Neural cell (in vitro differentiated cells): ENCODE measurements at regions not wholly inside any gene's neighbourhood (a gene's known extent, or its start where the extent isn't known, plus 50 kb on each side); places are given as distances from the start of the nearest gene placed in this dataset.

ENCODE experiments used
- H2AFZ ChIP-seq: fragments of 200-600, 300-800 bp; sonication (generic), shearing (Covaris generic); 2 replicates; pipeline ENCODE4 v1.6.0; 2014; ENCODE audit warnings: low read depth, mild to moderate bottlenecking, antibody characterized with exemption, low read length, moderate library complexity
- H3F3A ChIP-seq: fragments of 200-600 bp; shearing (Covaris generic); 2 replicates; pipeline ENCODE4 v1.6.1; 2016; ENCODE audit warnings: mild to moderate bottlenecking, moderate library complexity, mixed read lengths, antibody characterized with exemption, low read length; ENCODE audit not compliant: insufficient read depth, poor library complexity, severe bottlenecking
- H3K27ac ChIP-seq: fragments of 200-600, 300-800 bp; sonication (generic), shearing (Covaris generic); 2 replicates; pipeline ENCODE4 v1.5.1; 2014; ENCODE audit warnings: mild to moderate bottlenecking, low read length, moderate library complexity
- H3K27me3 ChIP-seq: fragments of 300-800, 200-600 bp; sonication (generic), shearing (Covaris generic); 2 replicates; pipeline ENCODE4 v1.6.0; 2014; ENCODE audit warnings: mild to moderate bottlenecking, low read depth, low read length, moderate library complexity; ENCODE audit not compliant: insufficient read depth
- H3K36me3 ChIP-seq: fragments of 300-800, 200-600 bp; sonication (generic), shearing (Covaris generic); 2 replicates; pipeline ENCODE4 v1.5.1; 2014; ENCODE audit warnings: mild to moderate bottlenecking, antibody characterized with exemption, low read length, moderate library complexity; ENCODE audit not compliant: insufficient read depth
- H3K4me2 ChIP-seq: fragments of 300-800, 200-600 bp; sonication (generic), shearing (Covaris generic); 2 replicates; pipeline ENCODE4 v1.6.0; 2014; ENCODE audit warnings: mild to moderate bottlenecking, low read length
- H3K4me3 ChIP-seq: fragments of 300-800, 200-600 bp; sonication (generic), shearing (Covaris generic); 2 replicates; pipeline ENCODE4 v1.5.1; 2014; ENCODE audit warnings: mild to moderate bottlenecking, low read length, moderate library complexity
- H3K79me2 ChIP-seq: fragments of 200-600 bp; shearing (Covaris generic); replicated peaks from 2 replicates; pipeline ENCODE4 v1.6.0; 2014; ENCODE audit warnings: mild to moderate bottlenecking, low read length, moderate library complexity; ENCODE audit not compliant: insufficient read depth
- H3K9ac ChIP-seq: fragments of 300-800, 200-600 bp; sonication (generic), shearing (Covaris generic); 2 replicates; pipeline ENCODE4 v1.6.1; 2016; ENCODE audit warnings: mild to moderate bottlenecking, low read length, mixed read lengths
- H3K9me2 ChIP-seq: fragments of 200-600 bp; shearing (Covaris generic); 2 replicates; pipeline ENCODE4 v1.6.1; 2016; ENCODE audit warnings: mild to moderate bottlenecking, low read length, mixed read lengths; ENCODE audit not compliant: insufficient read depth
- H3K9me3 ChIP-seq: fragments of 200-600, 300-800 bp; sonication (generic), shearing (Covaris generic); 2 replicates; pipeline ENCODE4 v1.6.1; 2016; ENCODE audit warnings: mild to moderate bottlenecking, mixed run types, low read length, moderate library complexity, mixed read lengths
- H4K20me1 ChIP-seq: fragments of 200-600 bp; shearing (Covaris generic); 2 replicates; pipeline ENCODE4 v1.6.1; 2016; ENCODE audit warnings: mild to moderate bottlenecking, mixed run types; ENCODE audit not compliant: insufficient read depth
- CTCF ChIP-seq: fragments of 450-650 bp; IDR thresholded peaks from 2 replicates; pipeline ENCODE4 v1.5.1; 2014; ENCODE audit warnings: antibody characterized with exemption, mild to moderate bottlenecking, moderate library complexity; ENCODE audit not compliant: poor library complexity, severe bottlenecking
- EP300 ChIP-seq: fragments of 450-650 bp; conservative IDR thresholded peaks from 2 replicates; pipeline ENCODE4 v1.6.1; 2014; ENCODE audit warnings: antibody characterized with exemption, mild to moderate bottlenecking, moderate library complexity; ENCODE audit not compliant: poor library complexity, severe bottlenecking
- EZH2 ChIP-seq: fragments of 200-600, 300-800 bp; shearing (Covaris generic), sonication (generic); IDR thresholded peaks from 2 replicates; pipeline ENCODE4 v1.6.1; 2014; ENCODE audit warnings: antibody characterized with exemption, low read length, borderline replicate concordance, mild to moderate bottlenecking; ENCODE audit not compliant: insufficient read depth, poor library complexity, severe bottlenecking
- MXI1 ChIP-seq: fragments of 450-650 bp; conservative IDR thresholded peaks from 2 replicates; pipeline ENCODE4 v1.6.1; 2014; ENCODE audit warnings: antibody characterized with exemption, mild to moderate bottlenecking; ENCODE audit not compliant: poor library complexity, severe bottlenecking
- POLR2AphosphoS5 ChIP-seq: IDR thresholded peaks from 2 replicates; pipeline ENCODE4 v1.6.1; 2012
- RAD21 ChIP-seq: fragments of 450-650 bp; conservative IDR thresholded peaks from 2 replicates; pipeline ENCODE4 v1.6.1; 2014; ENCODE audit warnings: antibody characterized with exemption, mild to moderate bottlenecking, moderate library complexity
- REST ChIP-seq: IDR thresholded peaks from 2 replicates; pipeline ENCODE4 v1.6.1; 2012; ENCODE audit warnings: borderline replicate concordance
- SMC3 ChIP-seq: fragments of 450-650 bp; conservative IDR thresholded peaks from 2 replicates; pipeline ENCODE4 v1.6.1; 2014; ENCODE audit warnings: antibody characterized with exemption, mild to moderate bottlenecking, moderate library complexity; ENCODE audit not compliant: poor library complexity
- TAF1 ChIP-seq: IDR thresholded peaks from 2 replicates; pipeline ENCODE4 v1.6.1; 2012; ENCODE audit warnings: low read depth

- H3K4me2 ChIP-seq: no peak overlapping the region
Observed at GRCh38 chr6:128723667-128724066, 159.3 kb upstream of the LAMA2 start.

GRCh38 chr6:128720891-128721290 lies 162.0 kb upstream of the LAMA2 start:
- Histone ChIP-seq H2AFZ (no peak overlapping the region), H3K9ac (no peak overlapping the region), H3K27ac (no peak overlapping the region), H4K20me1 (no peaks in the 10 kb centered on the region), H3K36me3 (no peaks in the 10 kb centered on the region), H3F3A (no peaks in the 10 kb centered on the region), H3K4me3 (no peak overlapping the region), H3K9me2 (no peaks in the 10 kb centered on the region), H3K79me2 (no peaks in the 10 kb centered on the region), H3K9me3 (no peaks in the 10 kb centered on the region), H3K27me3 (no peaks in the 10 kb centered on the region), H3K4me2 (no peak overlapping the region)
- no peak for TF ChIP-seq EP300

More at GRCh38 chr6:128723667-128724066, 159.3 kb upstream of the LAMA2 start:
- Histone ChIP-seq H3K27ac (no peak overlapping the region), H3K4me3 (no peak overlapping the region), H3K9me2 (no peaks in the 10 kb centered on the region), H4K20me1 (no peaks in the 10 kb centered on the region), H3K79me2 (no peaks in the 10 kb centered on the region), H3F3A (no peaks in the 10 kb centered on the region), H3K36me3 (no peaks in the 10 kb centered on the region), H3K9ac (no peak overlapping the region), H3K9me3 (no peaks in the 10 kb centered on the region), H3K27me3 (no peaks in the 10 kb centered on the region), H2AFZ (no peak overlapping the region)
- TF ChIP-seq RAD21: no peak
- no peak for TF ChIP-seq MXI1
- no peak for TF ChIP-seq POLR2AphosphoS5
- no peak for TF ChIP-seq EZH2
- no peak for TF ChIP-seq TAF1
- no peak for TF ChIP-seq REST
- no peak for TF ChIP-seq SMC3
- no peak for TF ChIP-seq CTCF
- TF ChIP-seq EP300: no peak

GRCh38 chr6:128719786-128720185 lies 163.2 kb upstream of the LAMA2 start:
- H3K79me2 ChIP-seq: no peaks in the 10 kb centered on the region
- no peak overlapping the region for H3K27ac ChIP-seq
- H2AFZ ChIP-seq: no peak overlapping the region
- H3K27me3 ChIP-seq: no peaks in the 10 kb centered on the region
- no peaks in the 10 kb centered on the region for H3K36me3 ChIP-seq
- H3F3A ChIP-seq: no peaks in the 10 kb centered on the region
- H3K9me2 ChIP-seq: no peaks in the 10 kb centered on the region
- H3K4me2 ChIP-seq: no peak overlapping the region
- H3K4me3 ChIP-seq: no peak overlapping the region
- no peaks in the 10 kb centered on the region for H3K9me3 ChIP-seq
- H4K20me1 ChIP-seq: no peaks in the 10 kb centered on the region
- TF ChIP-seq RAD21 (no peak), SMC3 (no peak), EP300 (no peak)
- no peak overlapping the region for H3K9ac ChIP-seq
